ENCODE measurements at regions not wholly inside any gene's neighbourhood (a gene's known extent, or its start where the extent isn't known, plus 50 kb on each side); places are given as distances from the start of the nearest gene placed in this dataset.

- WGBS, 2 experiments, result 94 to 98% methylated on average over 3 of the region's 3 CpGs
- H3K36me3 ChIP-seq (ENCODE audit: control insufficient read depth, insufficient read depth, low read length), result no peaks in the 10 kb centered on the region
- H3K9me3 ChIP-seq (ENCODE audit: control insufficient read depth, low read length), result peaks cover 2% of the 10 kb centered on the region
Observed at GRCh38 chr17:62913991-62914570, 52.0 kb upstream of the TANC2 start.

GRCh38 chr17:62912363-62912762 is 53.7 kb upstream of the TANC2 start:
- WGBS, 2 experiments, result 95 to 98% methylated on average over 4 of the region's 4 CpGs
- H3K9me3 ChIP-seq (ENCODE audit: control insufficient read depth, low read length), result peaks cover 2% of the 10 kb centered on the region
- no peaks in the 10 kb centered on the region for H3K36me3 ChIP-seq (ENCODE audit: control insufficient read depth, insufficient read depth, low read length)
- no peak overlapping the region for H3K4me3 ChIP-seq (ENCODE audit: insufficient read depth, low read depth, low read length)
- H3K27me3 ChIP-seq (ENCODE audit: control insufficient read depth, insufficient read depth, low read length, poor library complexity, severe bottlenecking), result no peaks in the 10 kb centered on the region
- no peak overlapping the region for H3K27ac ChIP-seq (ENCODE audit: insufficient read depth, low read depth, low read length, poor library complexity, severe bottlenecking)
- H3K4me1 ChIP-seq (ENCODE audit: control insufficient read depth, insufficient read depth, low read length), result no peaks in the 10 kb centered on the region

More at GRCh38 chr17:62913991-62914570, 52.0 kb upstream of the TANC2 start:
- Histone ChIP-seq H3K27ac (ENCODE audit: insufficient read depth, low read depth, low read length, poor library complexity, severe bottlenecking) (no peak overlapping the region), H3K4me1 (ENCODE audit: control insufficient read depth, insufficient read depth, low read length) (no peaks in the 10 kb centered on the region), H3K4me3 (ENCODE audit: insufficient read depth, low read depth, low read length) (no peak overlapping the region), H3K27me3 (ENCODE audit: control insufficient read depth, insufficient read depth, low read length, poor library complexity, severe bottlenecking) (no peaks in the 10 kb centered on the region)

GRCh38 chr17:62911114-62911513 is 54.9 kb upstream of the TANC2 start:
- H3K9me3 ChIP-seq (ENCODE audit: control insufficient read depth, low read length), result peaks cover 2% of the 10 kb centered on the region
- WGBS, 2 experiments, result 89 to 93% methylated on average over 3 of the region's 3 CpGs
- H3K4me1 ChIP-seq (ENCODE audit: control insufficient read depth, insufficient read depth, low read length), result no peaks in the 10 kb centered on the region
- no peaks in the 10 kb centered on the region for H3K36me3 ChIP-seq (ENCODE audit: control insufficient read depth, insufficient read depth, low read length)
- no peaks in the 10 kb centered on the region for H3K27me3 ChIP-seq (ENCODE audit: control insufficient read depth, insufficient read depth, low read length, poor library complexity, severe bottlenecking)
- no peak overlapping the region for H3K27ac ChIP-seq (ENCODE audit: insufficient read depth, low read depth, low read length, poor library complexity, severe bottlenecking)
- H3K4me3 ChIP-seq (ENCODE audit: insufficient read depth, low read depth, low read length), result no peak overlapping the region

- H3K4me3 ChIP-seq (ENCODE audit: insufficient read depth, low read depth, low read length), result no peak overlapping the region
- H3K27ac ChIP-seq (ENCODE audit: insufficient read depth, low read depth, low read length, poor library complexity, severe bottlenecking), result no peak overlapping the region
- no peaks in the 10 kb centered on the region for H3K36me3 ChIP-seq (ENCODE audit: control insufficient read depth, insufficient read depth, low read length)
- no peaks in the 10 kb centered on the region for H3K4me1 ChIP-seq (ENCODE audit: control insufficient read depth, insufficient read depth, low read length)
- peaks cover 2% of the 10 kb centered on the region for H3K9me3 ChIP-seq (ENCODE audit: control insufficient read depth, low read length)
- 57 to 64% methylated on average over 4 of the region's 4 CpGs for WGBS, 2 experiments
- H3K27me3 ChIP-seq (ENCODE audit: control insufficient read depth, insufficient read depth, low read length, poor library complexity, severe bottlenecking), result no peaks in the 10 kb centered on the region
Observed at GRCh38 chr17:62910277-62910676, 55.8 kb upstream of the TANC2 start.

- Histone ChIP-seq H3K27ac (ENCODE audit: insufficient read depth, low read depth, low read length, poor library complexity, severe bottlenecking) (no peak overlapping the region), H3K4me3 (ENCODE audit: insufficient read depth, low read depth, low read length) (no peak overlapping the region), H3K4me1 (ENCODE audit: control insufficient read depth, insufficient read depth, low read length) (no peaks in the 10 kb centered on the region), H3K27me3 (ENCODE audit: control insufficient read depth, insufficient read depth, low read length, poor library complexity, severe bottlenecking) (no peaks in the 10 kb centered on the region), H3K36me3 (ENCODE audit: control insufficient read depth, insufficient read depth, low read length) (no peaks in the 10 kb centered on the region), H3K9me3 (ENCODE audit: control insufficient read depth, low read length) (peaks cover 2% of the 10 kb centered on the region)
- 90 to 94% methylated on average over 4 of the region's 4 CpGs for WGBS, 2 experiments
Observed at GRCh38 chr17:62907961-62908360, 58.1 kb upstream of the TANC2 start.

GRCh38 chr17:62906881-62907280 is 59.2 kb upstream of the TANC2 start:
- Histone ChIP-seq H3K4me3 (ENCODE audit: insufficient read depth, low read depth, low read length) (no peak overlapping the region), H3K9me3 (ENCODE audit: control insufficient read depth, low read length) (peaks cover 2% of the 10 kb centered on the region), H3K4me1 (ENCODE audit: control insufficient read depth, insufficient read depth, low read length) (no peaks in the 10 kb centered on the region), H3K27ac (ENCODE audit: insufficient read depth, low read depth, low read length, poor library complexity, severe bottlenecking) (no peak overlapping the region), H3K27me3 (ENCODE audit: control insufficient read depth, insufficient read depth, low read length, poor library complexity, severe bottlenecking) (no peaks in the 10 kb centered on the region), H3K36me3 (ENCODE audit: control insufficient read depth, insufficient read depth, low read length) (no peaks in the 10 kb centered on the region)

GRCh38 chr17:62905233-62905632 is 60.8 kb upstream of the TANC2 start:
- H3K4me1 ChIP-seq (ENCODE audit: control insufficient read depth, insufficient read depth, low read length), result no peaks in the 10 kb centered on the region
- H3K27ac ChIP-seq (ENCODE audit: insufficient read depth, low read depth, low read length, poor library complexity, severe bottlenecking), result no peak overlapping the region
- peaks cover under 1% of the 10 kb centered on the region for H3K9me3 ChIP-seq (ENCODE audit: control insufficient read depth, low read length)
- no peak overlapping the region for H3K4me3 ChIP-seq (ENCODE audit: insufficient read depth, low read depth, low read length)
- H3K36me3 ChIP-seq (ENCODE audit: control insufficient read depth, insufficient read depth, low read length), result no peaks in the 10 kb centered on the region
- H3K27me3 ChIP-seq (ENCODE audit: control insufficient read depth, insufficient read depth, low read length, poor library complexity, severe bottlenecking), result no peaks in the 10 kb centered on the region
- 60 to 97% methylated on average over 2 to 4 of the region's 4 CpGs for WGBS, 2 experiments

GRCh38 chr17:62902531-62903220 is 63.4 kb upstream of the TANC2 start:
- H3K4me3 ChIP-seq (ENCODE audit: insufficient read depth, low read depth, low read length), result no peak overlapping the region
- H3K27me3 ChIP-seq (ENCODE audit: control insufficient read depth, insufficient read depth, low read length, poor library complexity, severe bottlenecking), result no peaks in the 10 kb centered on the region
- H3K27ac ChIP-seq (ENCODE audit: insufficient read depth, low read depth, low read length, poor library complexity, severe bottlenecking), result no peak overlapping the region
- no peaks in the 10 kb centered on the region for H3K9me3 ChIP-seq (ENCODE audit: control insufficient read depth, low read length)
- H3K36me3 ChIP-seq (ENCODE audit: control insufficient read depth, insufficient read depth, low read length), result no peaks in the 10 kb centered on the region
- 77 to 78% methylated on average over 5 of the region's 5 CpGs for WGBS, 2 experiments
- H3K4me1 ChIP-seq (ENCODE audit: control insufficient read depth, insufficient read depth, low read length), result no peaks in the 10 kb centered on the region

GRCh38 chr17:62901544-62901943 is 64.5 kb upstream of the TANC2 start:
- no peaks in the 10 kb centered on the region for H3K36me3 ChIP-seq (ENCODE audit: control insufficient read depth, insufficient read depth, low read length)
- H3K4me1 ChIP-seq (ENCODE audit: control insufficient read depth, insufficient read depth, low read length), result no peaks in the 10 kb centered on the region
- 93 to 94% methylated on average over 8 of the region's 8 CpGs for WGBS, 2 experiments
- H3K4me3 ChIP-seq (ENCODE audit: insufficient read depth, low read depth, low read length), result no peak overlapping the region
- no peaks in the 10 kb centered on the region for H3K9me3 ChIP-seq (ENCODE audit: control insufficient read depth, low read length)
- H3K27ac ChIP-seq (ENCODE audit: insufficient read depth, low read depth, low read length, poor library complexity, severe bottlenecking), result no peak overlapping the region
- no peaks in the 10 kb centered on the region for H3K27me3 ChIP-seq (ENCODE audit: control insufficient read depth, insufficient read depth, low read length, poor library complexity, severe bottlenecking)

- Histone ChIP-seq H3K27me3 (ENCODE audit: control insufficient read depth, insufficient read depth, low read length, poor library complexity, severe bottlenecking) (no peaks in the 10 kb centered on the region), H3K4me3 (ENCODE audit: insufficient read depth, low read depth, low read length) (no peak overlapping the region)
- WGBS, 2 experiments, result 90 to 94% methylated on average over 5 of the region's 5 CpGs
Observed at GRCh38 chr17:62900096-62900495, 65.9 kb upstream of the TANC2 start.

More at GRCh38 chr17:62900096-62900495, 65.9 kb upstream of the TANC2 start:
- no peaks in the 10 kb centered on the region for H3K36me3 ChIP-seq (ENCODE audit: control insufficient read depth, insufficient read depth, low read length)
- H3K9me3 ChIP-seq (ENCODE audit: control insufficient read depth, low read length), result no peaks in the 10 kb centered on the region
- H3K27ac ChIP-seq (ENCODE audit: insufficient read depth, low read depth, low read length, poor library complexity, severe bottlenecking), result no peak overlapping the region
- H3K4me1 ChIP-seq (ENCODE audit: control insufficient read depth, insufficient read depth, low read length), result no peaks in the 10 kb centered on the region

Measured in ectodermal cell (in vitro differentiated cells).